Panc1 (cell line): ENCODE measurements at regions not wholly inside any gene's neighbourhood (a gene's known extent, or its start where the extent isn't known, plus 50 kb on each side); places are given as distances from the start of the nearest gene placed in this dataset.

Experiments
- POLR2AphosphoS5 ChIP-seq: IDR thresholded peaks from 2 replicates; pipeline ENCODE4 v1.6.1; 2012; ENCODE audit warnings: mild to moderate bottlenecking, low read depth, low read length, moderate library complexity
- TCF7L2 ChIP-seq: IDR thresholded peaks from 2 replicates; pipeline ENCODE4 v1.6.1; 2011; ENCODE audit warnings: mild to moderate bottlenecking, low read depth, low read length, inconsistent platforms
- TF ChIP-seq, protein P1 (sequence below): fragments of 450-650 bp; IDR thresholded peaks from 2 replicates; pipeline ENCODE4 v1.5.1; 2017; ENCODE audit warnings: mild to moderate bottlenecking
- TF ChIP-seq, protein P2 (sequence below), 2 experiments: IDR thresholded peaks; 2 replicates each; pipeline ENCODE4 v1.6.1; 2011 to 2012; ENCODE audit warnings: low read depth in 2 of 2, control low read depth in 1 of 2, low read length in 1 of 2, mild to moderate bottlenecking in 1 of 2, moderate library complexity in 1 of 2; ENCODE audit not compliant: insufficient read depth in 1 of 2

GRCh38 chr4:13859423-13859822 is 231.9 kb upstream of the BOD1L1 start:
- TF ChIP-seq, protein P1, sequence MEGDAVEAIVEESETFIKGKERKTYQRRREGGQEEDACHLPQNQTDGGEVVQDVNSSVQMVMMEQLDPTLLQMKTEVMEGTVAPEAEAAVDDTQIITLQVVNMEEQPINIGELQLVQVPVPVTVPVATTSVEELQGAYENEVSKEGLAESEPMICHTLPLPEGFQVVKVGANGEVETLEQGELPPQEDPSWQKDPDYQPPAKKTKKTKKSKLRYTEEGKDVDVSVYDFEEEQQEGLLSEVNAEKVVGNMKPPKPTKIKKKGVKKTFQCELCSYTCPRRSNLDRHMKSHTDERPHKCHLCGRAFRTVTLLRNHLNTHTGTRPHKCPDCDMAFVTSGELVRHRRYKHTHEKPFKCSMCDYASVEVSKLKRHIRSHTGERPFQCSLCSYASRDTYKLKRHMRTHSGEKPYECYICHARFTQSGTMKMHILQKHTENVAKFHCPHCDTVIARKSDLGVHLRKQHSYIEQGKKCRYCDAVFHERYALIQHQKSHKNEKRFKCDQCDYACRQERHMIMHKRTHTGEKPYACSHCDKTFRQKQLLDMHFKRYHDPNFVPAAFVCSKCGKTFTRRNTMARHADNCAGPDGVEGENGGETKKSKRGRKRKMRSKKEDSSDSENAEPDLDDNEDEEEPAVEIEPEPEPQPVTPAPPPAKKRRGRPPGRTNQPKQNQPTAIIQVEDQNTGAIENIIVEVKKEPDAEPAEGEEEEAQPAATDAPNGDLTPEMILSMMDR = no peak
- TF ChIP-seq, protein P2, sequence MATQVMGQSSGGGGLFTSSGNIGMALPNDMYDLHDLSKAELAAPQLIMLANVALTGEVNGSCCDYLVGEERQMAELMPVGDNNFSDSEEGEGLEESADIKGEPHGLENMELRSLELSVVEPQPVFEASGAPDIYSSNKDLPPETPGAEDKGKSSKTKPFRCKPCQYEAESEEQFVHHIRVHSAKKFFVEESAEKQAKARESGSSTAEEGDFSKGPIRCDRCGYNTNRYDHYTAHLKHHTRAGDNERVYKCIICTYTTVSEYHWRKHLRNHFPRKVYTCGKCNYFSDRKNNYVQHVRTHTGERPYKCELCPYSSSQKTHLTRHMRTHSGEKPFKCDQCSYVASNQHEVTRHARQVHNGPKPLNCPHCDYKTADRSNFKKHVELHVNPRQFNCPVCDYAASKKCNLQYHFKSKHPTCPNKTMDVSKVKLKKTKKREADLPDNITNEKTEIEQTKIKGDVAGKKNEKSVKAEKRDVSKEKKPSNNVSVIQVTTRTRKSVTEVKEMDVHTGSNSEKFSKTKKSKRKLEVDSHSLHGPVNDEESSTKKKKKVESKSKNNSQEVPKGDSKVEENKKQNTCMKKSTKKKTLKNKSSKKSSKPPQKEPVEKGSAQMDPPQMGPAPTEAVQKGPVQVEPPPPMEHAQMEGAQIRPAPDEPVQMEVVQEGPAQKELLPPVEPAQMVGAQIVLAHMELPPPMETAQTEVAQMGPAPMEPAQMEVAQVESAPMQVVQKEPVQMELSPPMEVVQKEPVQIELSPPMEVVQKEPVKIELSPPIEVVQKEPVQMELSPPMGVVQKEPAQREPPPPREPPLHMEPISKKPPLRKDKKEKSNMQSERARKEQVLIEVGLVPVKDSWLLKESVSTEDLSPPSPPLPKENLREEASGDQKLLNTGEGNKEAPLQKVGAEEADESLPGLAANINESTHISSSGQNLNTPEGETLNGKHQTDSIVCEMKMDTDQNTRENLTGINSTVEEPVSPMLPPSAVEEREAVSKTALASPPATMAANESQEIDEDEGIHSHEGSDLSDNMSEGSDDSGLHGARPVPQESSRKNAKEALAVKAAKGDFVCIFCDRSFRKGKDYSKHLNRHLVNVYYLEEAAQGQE (IDR thresholded peaks at IDR 0.05; ENCODE audit: insufficient read depth in 1 of 2, low read depth in 2 of 2, low read length in 1 of 2) = no peak
- TF ChIP-seq TCF7L2 (no peak), POLR2AphosphoS5 (no peak)
